Astrocyte (in vitro differentiated cells and primary cell): ENCODE measurements at regions not wholly inside any gene's neighbourhood (a gene's known extent, or its start where the extent isn't known, plus 50 kb on each side); places are given as distances from the start of the nearest gene placed in this dataset.

Experiments
- CTCF ChIP-seq: IDR thresholded peaks from 2 replicates; pipeline ENCODE4 v1.5.1; 2011; ENCODE audit warnings: low read depth, mild to moderate bottlenecking, inconsistent platforms, low read length, moderate library complexity; ENCODE audit not compliant: insufficient read depth
- EZH2 ChIP-seq: IDR thresholded peaks from 2 replicates; pipeline ENCODE4 v1.6.1; 2012; ENCODE audit warnings: mild to moderate bottlenecking, low read length, inconsistent platforms; ENCODE audit not compliant: insufficient read depth

DNA sequence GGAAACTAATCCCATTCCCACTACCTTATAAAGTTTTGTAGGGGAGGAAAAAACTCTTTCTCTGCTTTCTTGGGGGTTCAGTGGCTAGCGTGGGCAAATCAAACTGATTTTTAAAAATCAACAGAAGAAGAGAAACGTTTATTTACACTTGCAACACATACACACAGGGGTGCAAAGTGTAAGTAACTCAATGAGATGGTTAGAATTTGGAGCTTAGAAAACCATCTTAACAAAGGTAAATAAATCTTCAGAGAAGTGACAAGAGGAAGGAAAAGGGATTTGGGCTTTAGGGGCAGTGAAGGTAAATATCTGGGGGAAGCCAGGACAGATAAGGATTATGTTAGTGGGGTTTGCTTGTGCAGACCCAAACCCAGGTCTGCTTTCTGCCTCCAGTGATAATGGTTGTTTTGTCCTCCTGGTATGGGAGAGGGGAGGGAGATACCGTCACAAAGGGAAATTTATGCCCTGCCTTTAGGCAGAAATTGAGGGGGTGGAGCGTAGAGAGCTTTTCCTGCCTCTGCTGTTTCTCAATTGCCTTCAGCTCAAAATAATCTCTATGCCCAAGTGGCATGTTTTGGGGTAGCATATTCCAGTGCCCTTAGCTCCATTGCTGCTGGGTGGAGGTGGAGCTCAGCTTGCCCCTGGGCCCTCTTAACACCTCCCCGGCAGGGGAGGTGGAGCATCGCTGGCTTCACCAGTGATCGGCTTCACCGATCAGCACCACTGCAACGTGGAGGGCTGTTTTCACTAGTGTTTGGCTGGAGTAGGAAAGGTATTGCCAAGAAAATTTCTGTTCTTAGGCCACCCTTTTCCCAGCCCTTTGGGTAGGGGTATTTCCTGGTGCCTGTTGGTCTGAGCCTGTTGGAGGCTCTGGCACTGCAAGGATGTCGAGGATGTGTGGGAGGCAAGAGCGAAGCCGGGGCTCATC is 92.2 kb downstream of the TEX51 start:
- no peak for TF ChIP-seq CTCF
- no peak for TF ChIP-seq EZH2
